ENCODE measurements at regions not wholly inside any gene's neighbourhood (a gene's known extent, or its start where the extent isn't known, plus 50 kb on each side); places are given as distances from the start of the nearest gene placed in this dataset.

- no peak for TF ChIP-seq POLR2A (IDR thresholded peaks at IDR 0.05)
- no peak for TF ChIP-seq CTCF (IDR thresholded peaks at IDR 0.05)
Observed at GRCh38 chr1:81217058-81217457, 583.7 kb upstream of the ADGRL2 start.

Measured in adrenal gland (tissue), 5 donors.